Ascending aorta (tissue), 2 donors: ENCODE measurements at regions not wholly inside any gene's neighbourhood (a gene's known extent, or its start where the extent isn't known, plus 50 kb on each side); places are given as distances from the start of the nearest gene placed in this dataset.
"Not testable (repeated sequence)": the region's sequence is repeated elsewhere in the genome, so short reads cannot be mapped to it uniquely, and the experiment has no call there.

Experiments
- DNase-seq, 2 donors: peaks; one replicate each; pipeline ENCODE4 v3.0.0-alpha.2; 2019; ENCODE audit warnings: low spot score in 2 of 2
- H3K27ac ChIP-seq, 2 donors: fragments of 200-600 bp; sonication (generic); one replicate each; pipeline ENCODE4 v1.5.1; 2016 to 2017; ENCODE audit warnings: mild to moderate bottlenecking in 1 of 2
- H3K27me3 ChIP-seq: fragments of 200-600 bp; sonication (generic); one replicate; pipeline ENCODE4 v1.5.1; 2017
- H3K36me3 ChIP-seq, 2 donors: fragments of 200-600 bp; sonication (generic); one replicate each; pipeline ENCODE4 v1.5.1; 2016
- H3K4me1 ChIP-seq, 2 donors: fragments of 200-600 bp; sonication (generic); one replicate each; pipeline ENCODE4 v1.5.1; 2016 to 2017; ENCODE audit warnings: mild to moderate bottlenecking in 1 of 2
- H3K4me3 ChIP-seq, 2 donors: fragments of 200-600 bp; sonication (generic); one replicate each; pipeline ENCODE4 v1.5.1; 2016 to 2017; ENCODE audit warnings: mild to moderate bottlenecking in 1 of 2
- H3K9me3 ChIP-seq, 2 donors: fragments of 200-600 bp; sonication (generic); one replicate each; pipeline ENCODE4 v1.5.1; 2016
- intact Hi-C: fragments of 100-400 bp; cut with DNase I; formaldehyde crosslinking; loops from one replicate; pipeline ENCODE4 v1.15.1; 2023
- TF ChIP-seq, protein P1 (sequence below), 3 experiments: fragments of 200-600 bp in 2 of 3; fragments of 450-650 bp in 1 of 3; sonication (generic) in 2 of 3; IDR thresholded peaks; one replicate each; pipeline ENCODE4 v1.5.1; 2016 to 2019; ENCODE audit warnings: antibody characterized with exemption in 3 of 3, mild to moderate bottlenecking in 1 of 3, moderate library complexity in 1 of 3

DNA sequence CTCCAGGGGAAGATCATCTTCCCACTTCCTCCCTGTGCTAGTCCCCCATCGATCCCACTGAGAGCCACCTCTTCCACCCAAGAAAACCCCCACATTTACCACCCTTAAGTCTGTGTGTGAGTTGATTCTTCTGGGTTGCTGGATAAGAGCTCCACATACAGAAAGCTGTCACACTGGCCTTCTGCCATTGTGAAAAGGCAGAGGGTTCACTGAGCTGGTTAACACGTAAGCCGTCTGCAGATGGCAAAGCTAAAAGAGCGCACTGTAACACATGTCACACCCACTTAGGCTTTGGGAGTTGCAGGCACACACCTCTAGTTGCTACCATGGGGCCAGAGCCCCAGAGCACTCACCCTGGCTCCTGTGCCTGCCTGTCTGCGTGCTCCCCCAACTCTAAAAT is 309.8 kb upstream of the LRRC3B start:
- Histone ChIP-seq H3K9me3 (peaks cover 0 to under 1% of the 10 kb centered on the region in 2 donors), H3K27me3 (no peaks in the 10 kb centered on the region), H3K4me1 (no peaks in the 10 kb centered on the region), H3K4me3 (no peak overlapping the region), H3K36me3 (no peaks in the 10 kb centered on the region), H3K27ac (no peak overlapping the region)
- intact Hi-C loops: no loop called here
- TF ChIP-seq, protein P1, sequence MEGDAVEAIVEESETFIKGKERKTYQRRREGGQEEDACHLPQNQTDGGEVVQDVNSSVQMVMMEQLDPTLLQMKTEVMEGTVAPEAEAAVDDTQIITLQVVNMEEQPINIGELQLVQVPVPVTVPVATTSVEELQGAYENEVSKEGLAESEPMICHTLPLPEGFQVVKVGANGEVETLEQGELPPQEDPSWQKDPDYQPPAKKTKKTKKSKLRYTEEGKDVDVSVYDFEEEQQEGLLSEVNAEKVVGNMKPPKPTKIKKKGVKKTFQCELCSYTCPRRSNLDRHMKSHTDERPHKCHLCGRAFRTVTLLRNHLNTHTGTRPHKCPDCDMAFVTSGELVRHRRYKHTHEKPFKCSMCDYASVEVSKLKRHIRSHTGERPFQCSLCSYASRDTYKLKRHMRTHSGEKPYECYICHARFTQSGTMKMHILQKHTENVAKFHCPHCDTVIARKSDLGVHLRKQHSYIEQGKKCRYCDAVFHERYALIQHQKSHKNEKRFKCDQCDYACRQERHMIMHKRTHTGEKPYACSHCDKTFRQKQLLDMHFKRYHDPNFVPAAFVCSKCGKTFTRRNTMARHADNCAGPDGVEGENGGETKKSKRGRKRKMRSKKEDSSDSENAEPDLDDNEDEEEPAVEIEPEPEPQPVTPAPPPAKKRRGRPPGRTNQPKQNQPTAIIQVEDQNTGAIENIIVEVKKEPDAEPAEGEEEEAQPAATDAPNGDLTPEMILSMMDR (IDR thresholded peaks at IDR 0.05): no peak
- no peak for DNase-seq

DNA sequence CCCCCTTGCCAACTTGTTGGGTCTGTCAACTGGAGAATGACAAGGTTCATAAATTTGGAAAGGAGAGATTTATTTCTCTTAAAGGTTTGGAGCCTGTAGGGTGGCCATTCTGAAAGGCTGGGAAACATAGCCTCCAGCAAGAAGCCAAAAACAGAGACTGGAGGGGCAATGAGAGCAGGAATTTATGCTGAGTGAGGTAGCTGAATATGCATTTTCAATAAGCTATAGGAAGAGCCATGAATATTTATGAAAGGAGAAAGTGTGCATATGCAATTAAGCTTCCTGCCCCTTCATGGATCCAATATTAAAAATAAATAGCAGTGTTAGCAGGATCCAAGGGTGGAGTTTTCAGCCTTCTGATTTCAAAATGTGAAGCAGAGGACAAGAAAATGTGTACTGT is 306.1 kb upstream of the LRRC3B start:
- TF ChIP-seq, protein P1 (IDR thresholded peaks at IDR 0.05): no peak
- intact Hi-C loops: no loop called here
- Histone ChIP-seq H3K4me1 (no peaks in the 10 kb centered on the region), H3K4me3 (no peak overlapping the region), H3K27me3 (no peaks in the 10 kb centered on the region), H3K9me3 (peaks cover 0 to 7% of the 10 kb centered on the region in 2 donors), H3K27ac (no peak overlapping the region), H3K36me3 (no peaks in the 10 kb centered on the region)
- DNase-seq: no peak

DNA sequence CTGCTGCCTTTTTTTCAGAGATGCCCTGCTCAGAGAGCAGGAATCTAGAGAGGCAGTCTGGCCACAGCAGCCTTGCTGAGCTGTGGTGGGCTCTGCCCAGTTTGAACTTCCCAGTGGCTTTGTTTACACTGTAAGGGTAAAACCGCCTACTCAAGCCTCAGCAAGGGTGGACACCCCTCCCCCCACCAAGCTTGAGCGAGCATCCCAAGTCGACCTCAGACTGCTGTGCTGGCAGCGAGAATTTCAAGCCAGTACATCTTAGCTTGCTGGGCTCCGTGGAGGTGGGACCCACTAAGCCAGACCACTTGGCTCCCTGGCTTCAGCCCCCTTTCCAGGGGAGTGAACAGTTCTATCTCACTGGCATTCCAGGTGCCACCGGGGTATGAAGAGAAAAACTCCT is 298.8 kb upstream of the LRRC3B start:
- intact Hi-C loops, H3K27me3 ChIP-seq, H3K4me3 ChIP-seq, DNase-seq, H3K4me1 ChIP-seq, H3K36me3 ChIP-seq, H3K27ac ChIP-seq: not testable (repeated sequence)
- H3K9me3 ChIP-seq: peaks cover 0 to 18% of the 10 kb centered on the region in 2 donors

DNA sequence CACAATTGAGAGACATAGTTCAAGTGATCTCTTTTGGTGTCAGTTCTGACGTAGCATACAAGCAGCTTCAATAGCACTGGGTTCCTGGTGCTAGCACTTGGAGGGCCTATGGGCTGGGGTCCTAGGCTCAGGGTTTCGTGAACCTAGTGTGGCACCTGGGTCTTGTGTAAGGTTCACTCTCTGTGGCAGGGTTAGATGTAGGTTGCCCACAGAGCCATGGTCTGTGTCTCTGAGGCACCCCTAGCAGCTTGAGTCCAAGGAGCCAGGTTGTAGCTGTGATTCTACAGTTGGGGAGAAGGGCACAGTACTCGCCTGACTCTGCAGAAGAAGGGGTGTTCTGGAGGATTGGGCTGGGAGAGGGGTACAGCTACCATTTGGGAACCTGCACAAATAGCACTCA is 282.6 kb upstream of the LRRC3B start:
- TF ChIP-seq, protein P1 (IDR thresholded peaks at IDR 0.05): no peak
- H3K4me1 ChIP-seq: no peaks in the 10 kb centered on the region
- H3K27ac ChIP-seq: no peak overlapping the region
- intact Hi-C loops: no loop called here
- no peaks in the 10 kb centered on the region for H3K27me3 ChIP-seq
- no peak for DNase-seq
- no peaks in the 10 kb centered on the region for H3K9me3 ChIP-seq
- no peaks in the 10 kb centered on the region for H3K36me3 ChIP-seq
- no peak overlapping the region for H3K4me3 ChIP-seq

DNA sequence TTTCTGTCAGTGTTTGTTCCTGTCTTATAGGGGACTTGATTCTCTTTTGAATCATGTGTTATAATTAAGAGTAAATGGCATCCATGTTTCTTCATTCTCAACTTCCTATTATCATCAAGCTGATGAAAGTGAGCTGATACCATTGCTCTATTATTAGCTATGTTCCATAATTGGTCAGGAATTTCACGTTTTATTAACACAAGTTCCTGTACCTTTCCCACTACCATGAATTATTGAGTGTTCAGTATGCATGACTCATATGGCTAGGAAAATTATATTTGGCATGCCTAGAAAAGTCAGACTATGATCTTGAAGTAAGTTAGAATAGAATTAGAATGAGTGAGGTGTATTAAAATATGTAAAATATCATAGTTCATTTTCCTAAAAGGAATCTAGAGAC is 278.9 kb upstream of the LRRC3B start:
- H3K4me3 ChIP-seq: no peak overlapping the region

DNA sequence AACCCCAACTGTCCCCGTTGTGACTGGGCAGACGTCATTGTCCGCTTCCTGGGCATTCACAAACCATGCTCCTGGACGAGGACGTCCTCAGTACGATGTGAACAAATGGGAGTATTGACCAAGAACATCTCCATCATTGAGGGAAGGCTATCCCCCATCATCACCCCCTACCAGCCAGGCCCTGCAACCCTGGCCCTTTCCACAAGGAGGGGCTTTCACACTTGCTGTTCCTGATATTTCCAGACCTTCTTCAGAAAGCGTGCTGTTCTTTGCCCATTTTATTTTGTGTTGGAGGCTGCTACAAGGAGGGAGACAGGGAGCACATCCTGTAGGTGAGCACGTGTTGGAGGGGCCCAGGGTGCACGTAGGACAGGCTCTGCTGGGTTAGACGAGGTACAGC is 277.0 kb upstream of the LRRC3B start:
- H3K9me3 ChIP-seq: peaks cover 0 to 4% of the 10 kb centered on the region in 2 donors
- intact Hi-C loops: no loop called here
- no peak overlapping the region for H3K27ac ChIP-seq

More for the DNA sequence above, 278.9 kb upstream of the LRRC3B start:
- Histone ChIP-seq H3K27ac (no peak overlapping the region), H3K9me3 (no peaks in the 10 kb centered on the region), H3K36me3 (no peaks in the 10 kb centered on the region), H3K4me1 (no peaks in the 10 kb centered on the region), H3K27me3 (no peaks in the 10 kb centered on the region)
- TF ChIP-seq, protein P1 (IDR thresholded peaks at IDR 0.05): no peak
- intact Hi-C loops: no loop called here
- no peak for DNase-seq

More for the DNA sequence above, 277.0 kb upstream of the LRRC3B start:
- Histone ChIP-seq H3K36me3 (no peaks in the 10 kb centered on the region), H3K4me1 (no peaks in the 10 kb centered on the region), H3K4me3 (no peak overlapping the region), H3K27me3 (no peaks in the 10 kb centered on the region)
- TF ChIP-seq, protein P1 (IDR thresholded peaks at IDR 0.05): no peak
- DNase-seq: no peak
